ENCODE measurements at regions not wholly inside any gene's neighbourhood (a gene's known extent, or its start where the extent isn't known, plus 50 kb on each side); places are given as distances from the start of the nearest gene placed in this dataset.

GRCh38 chr5:74279244-74279643 lies 361.3 kb downstream of the ENC1 start:
- DNase-seq, result no peak

- DNase-seq, result no peak
These were observed 363.1 kb downstream of the ENC1 start for GRCh38 chr5:74277418-74277817.

- DNase-seq, result no peak
These were observed 365.1 kb downstream of the ENC1 start for GRCh38 chr5:74275171-74275992.

GRCh38 chr5:74274326-74274725 lies 366.2 kb downstream of the ENC1 start:
- no peak for DNase-seq

- no peak for DNase-seq
These were observed 367.6 kb downstream of the ENC1 start for GRCh38 chr5:74272831-74273451.

- no peak for DNase-seq
These were observed 368.3 kb downstream of the ENC1 start for GRCh38 chr5:74272024-74272775.

- DNase-seq, result no peak
These were observed 372.2 kb downstream of the ENC1 start for GRCh38 chr5:74268297-74268696.

GRCh38 chr5:74266836-74267235 lies 373.7 kb downstream of the ENC1 start:
- no peak for DNase-seq

- no peak for DNase-seq
These were observed 374.4 kb downstream of the ENC1 start for GRCh38 chr5:74266132-74266531.

- DNase-seq, result no peak
These were observed 377.9 kb downstream of the ENC1 start for GRCh38 chr5:74262544-74263207.

GRCh38 chr5:74261866-74262265 lies 378.7 kb downstream of the ENC1 start:
- DNase-seq, result no peak

- DNase-seq, result no peak
These were observed 379.1 kb downstream of the ENC1 start for GRCh38 chr5:74261421-74261820.

- no peak for DNase-seq
These were observed 381.0 kb downstream of the ENC1 start for GRCh38 chr5:74259572-74259971.

GRCh38 chr5:74258314-74258665 lies 382.2 kb downstream of the ENC1 start:
- DNase-seq, result no peak

- DNase-seq, result no peak
These were observed 382.7 kb downstream of the ENC1 start for GRCh38 chr5:74257645-74258313.

- DNase-seq, result no peak
These were observed 383.4 kb downstream of the ENC1 start for GRCh38 chr5:74257060-74257527.

GRCh38 chr5:74255692-74256392 lies 384.7 kb downstream of the ENC1 start:
- DNase-seq, result no peak

GRCh38 chr5:74254257-74254656 lies 386.3 kb downstream of the ENC1 start:
- no peak for DNase-seq

GRCh38 chr5:74252044-74252443 lies 388.5 kb downstream of the ENC1 start:
- no peak for DNase-seq

- no peak for DNase-seq
These were observed 389.1 kb downstream of the ENC1 start for GRCh38 chr5:74251141-74252035.

Measured in activated T-cell treated with anti-CD3 and anti-CD28 coated beads, Interleukin-2, amount 50 U/mL, for 1 hour (primary cell).